Left renal pelvis (tissue), 4 donors: ENCODE measurements at regions not wholly inside any gene's neighbourhood (a gene's known extent, or its start where the extent isn't known, plus 50 kb on each side); places are given as distances from the start of the nearest gene placed in this dataset.

Experiments used
- DNase-seq, 4 donors: peaks; one replicate each; pipeline ENCODE4 v3.0.0-alpha.2; 2013; ENCODE audit warnings: low read depth in 4 of 4, low spot score in 3 of 4

- no peak for DNase-seq
Measured at GRCh38 chr2:41803361-41803760, 244.5 kb upstream of the PKDCC start.

DNA sequence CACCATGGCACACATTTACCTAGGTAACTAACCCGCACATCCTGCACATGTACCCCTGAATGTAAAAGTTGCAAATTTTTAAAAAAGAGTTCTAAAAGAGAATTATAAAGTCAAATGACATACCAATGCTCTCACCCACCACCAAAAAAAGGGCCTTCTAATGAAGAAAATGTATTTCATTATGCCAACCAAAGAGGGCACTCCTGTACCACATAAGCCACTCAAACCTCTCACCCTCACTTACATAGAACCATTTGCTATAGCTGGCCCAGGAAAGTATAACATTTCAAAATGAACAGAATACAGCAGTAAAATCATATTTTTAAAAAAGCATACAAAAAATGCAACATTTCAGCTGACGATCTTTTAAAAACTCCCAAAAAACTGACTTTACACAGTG, 241.5 kb upstream of the PKDCC start:
- DNase-seq = no peak

DNA sequence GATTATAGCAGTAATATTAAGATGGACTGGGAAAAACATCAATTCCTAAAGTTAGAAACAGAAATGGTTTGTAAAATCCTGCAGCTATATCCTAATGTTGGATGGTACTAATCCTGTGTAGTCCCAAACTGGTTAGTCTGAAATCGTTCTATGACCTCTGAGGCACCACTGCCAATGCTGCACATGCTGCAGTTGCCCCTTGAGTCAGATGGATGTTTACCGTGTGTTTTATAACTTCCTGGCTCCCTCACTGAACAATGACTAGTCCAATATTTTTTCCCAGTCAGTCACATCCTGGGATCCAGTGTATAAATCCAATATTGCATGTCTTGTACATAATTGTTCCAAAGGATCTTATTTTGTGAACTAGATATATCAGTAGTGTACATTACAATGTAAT, 226.7 kb upstream of the PKDCC start:
- no peak for DNase-seq

DNA sequence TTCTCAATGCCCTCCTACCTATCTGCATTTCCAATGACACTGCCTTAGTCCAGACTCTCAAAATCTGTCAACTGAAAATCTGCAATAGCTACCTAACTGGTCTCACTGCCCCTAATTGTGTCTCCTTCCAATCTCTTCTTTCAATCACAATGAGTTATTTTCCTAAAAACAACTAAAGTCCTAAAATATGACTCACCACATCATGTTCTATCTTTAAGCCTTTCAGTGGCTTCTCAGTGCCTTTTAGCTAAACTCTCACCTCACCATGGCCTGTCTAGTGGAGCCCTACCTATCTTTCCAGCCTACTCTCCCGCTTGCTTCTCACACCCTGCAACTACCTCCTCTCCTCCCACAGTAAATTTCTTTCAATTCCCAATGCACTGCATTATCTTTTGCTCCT, 220.9 kb upstream of the PKDCC start:
- DNase-seq = no peak

GRCh38 chr2:41827354-41827971, 220.4 kb upstream of the PKDCC start:
- DNase-seq = no peak

- no peak for DNase-seq
Measured at GRCh38 chr2:41828052-41828643, 219.7 kb upstream of the PKDCC start.

DNA sequence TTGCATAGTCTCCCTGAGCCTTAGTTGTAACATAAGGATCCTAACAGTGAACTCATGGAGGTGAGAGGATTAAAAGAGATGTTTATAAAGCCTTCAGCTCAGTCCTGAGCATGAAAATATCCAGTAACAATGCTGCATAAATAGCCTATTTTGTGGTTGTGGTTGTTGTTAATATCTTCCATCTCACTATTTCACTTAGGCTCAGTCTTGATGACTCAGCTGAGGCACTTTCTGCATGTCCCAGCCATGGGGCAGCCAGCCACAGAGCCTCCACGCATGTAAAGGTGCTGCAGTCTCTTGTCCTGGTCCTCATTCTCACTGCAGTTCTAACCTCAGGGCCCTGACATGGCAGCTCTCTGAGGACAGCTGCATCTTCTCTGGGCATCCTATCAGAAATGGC, 218.8 kb upstream of the PKDCC start:
- no peak for DNase-seq

DNA sequence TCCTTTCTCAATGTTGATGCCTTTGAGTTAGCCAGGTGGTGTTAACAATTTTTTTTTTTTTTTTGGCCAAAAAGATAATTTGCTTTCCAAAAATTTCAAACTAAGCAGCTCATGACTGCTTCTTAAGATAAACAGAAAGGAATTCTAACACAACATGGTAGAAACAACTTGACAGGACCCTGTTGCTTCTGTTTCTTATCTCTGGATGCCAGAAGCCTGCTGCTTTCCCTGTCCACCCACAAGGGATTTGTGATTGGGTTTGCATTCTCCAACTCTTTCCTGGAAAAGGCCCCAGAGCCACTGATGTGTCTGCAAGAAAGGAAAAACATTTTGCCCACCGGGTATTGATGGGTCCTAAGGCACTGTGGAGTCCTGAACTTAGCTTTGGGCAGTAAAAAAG, 217.2 kb upstream of the PKDCC start:
- DNase-seq = no peak

DNA sequence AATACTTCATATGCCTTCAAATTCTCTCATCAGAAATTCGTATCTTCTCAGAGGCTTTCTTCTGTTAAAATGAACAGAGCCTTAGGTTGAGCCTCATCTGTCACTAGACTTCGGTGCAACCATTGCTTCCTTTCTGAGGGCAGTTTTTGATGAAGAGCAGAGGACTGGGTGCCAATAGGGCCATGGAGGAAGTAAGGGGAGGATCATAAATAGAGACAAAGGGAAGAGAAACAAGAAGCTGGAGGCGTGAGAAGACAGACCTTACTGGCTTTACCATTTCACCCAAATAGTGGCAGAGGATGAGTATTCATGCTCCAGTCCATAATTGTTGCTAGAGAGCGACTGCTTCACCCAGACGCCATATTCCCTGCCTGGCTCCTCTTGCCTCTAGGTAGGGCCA, 215.6 kb upstream of the PKDCC start:
- DNase-seq = no peak

DNA sequence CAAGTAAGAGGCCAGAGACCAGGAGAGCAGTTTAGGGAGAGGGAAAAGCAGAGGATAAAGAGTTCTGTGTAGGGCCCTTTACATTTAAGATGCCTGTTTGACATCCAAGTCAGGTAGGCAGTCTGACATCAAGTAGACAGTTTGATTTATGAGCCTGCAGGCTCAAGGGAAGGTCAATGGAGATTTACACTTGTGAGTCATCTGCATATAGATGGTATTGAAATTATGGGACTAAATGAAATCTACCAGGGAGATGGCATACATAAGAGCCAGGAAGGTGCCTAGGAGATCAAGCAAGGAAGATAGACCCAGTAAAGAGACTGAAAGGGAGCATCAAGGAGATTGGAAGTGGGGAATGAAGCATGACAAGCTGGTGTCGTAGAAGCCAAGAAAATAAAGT, 212.4 kb upstream of the PKDCC start:
- DNase-seq = no peak

DNA sequence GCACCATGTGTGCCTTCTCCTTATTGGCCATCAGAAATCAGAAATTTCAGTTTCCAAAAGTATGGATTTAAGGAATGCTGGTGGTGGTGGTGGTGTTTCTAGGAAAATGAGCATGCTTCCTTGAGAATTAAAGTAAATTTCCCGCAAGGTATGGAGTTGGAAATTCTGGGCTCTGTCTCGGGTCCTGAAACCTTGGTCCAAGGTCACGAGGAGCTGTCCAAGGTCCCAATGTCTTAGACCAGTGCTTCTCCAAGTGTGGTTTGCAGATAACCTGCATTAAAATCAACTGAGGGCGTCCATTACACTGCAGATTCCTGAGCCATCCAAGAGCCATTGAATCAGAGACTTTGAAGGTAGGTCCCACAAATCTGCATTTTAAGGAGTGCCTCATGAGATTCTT, 210.9 kb upstream of the PKDCC start:
- peak in 3 of 4 donors; percentile 56 to 73 (median 71) for DNase-seq

DNA sequence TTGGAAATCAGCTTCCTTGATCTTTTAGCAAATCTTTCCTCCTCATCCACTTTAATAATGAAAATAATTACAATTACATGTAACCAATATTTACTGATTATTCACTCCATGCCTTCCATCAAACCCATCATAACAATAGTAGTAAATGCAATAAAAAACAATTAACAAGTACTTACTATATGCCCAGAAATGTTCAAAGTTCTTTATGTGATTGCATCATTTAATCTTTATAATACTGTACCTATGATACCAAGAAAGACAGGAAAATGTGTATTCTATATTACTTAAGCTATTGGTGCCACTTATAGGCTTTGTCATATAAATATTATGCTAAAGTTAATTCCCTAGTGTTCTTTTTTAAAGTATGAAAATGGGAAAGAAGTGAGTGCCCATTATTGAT, 210.2 kb upstream of the PKDCC start:
- no peak for DNase-seq

DNA sequence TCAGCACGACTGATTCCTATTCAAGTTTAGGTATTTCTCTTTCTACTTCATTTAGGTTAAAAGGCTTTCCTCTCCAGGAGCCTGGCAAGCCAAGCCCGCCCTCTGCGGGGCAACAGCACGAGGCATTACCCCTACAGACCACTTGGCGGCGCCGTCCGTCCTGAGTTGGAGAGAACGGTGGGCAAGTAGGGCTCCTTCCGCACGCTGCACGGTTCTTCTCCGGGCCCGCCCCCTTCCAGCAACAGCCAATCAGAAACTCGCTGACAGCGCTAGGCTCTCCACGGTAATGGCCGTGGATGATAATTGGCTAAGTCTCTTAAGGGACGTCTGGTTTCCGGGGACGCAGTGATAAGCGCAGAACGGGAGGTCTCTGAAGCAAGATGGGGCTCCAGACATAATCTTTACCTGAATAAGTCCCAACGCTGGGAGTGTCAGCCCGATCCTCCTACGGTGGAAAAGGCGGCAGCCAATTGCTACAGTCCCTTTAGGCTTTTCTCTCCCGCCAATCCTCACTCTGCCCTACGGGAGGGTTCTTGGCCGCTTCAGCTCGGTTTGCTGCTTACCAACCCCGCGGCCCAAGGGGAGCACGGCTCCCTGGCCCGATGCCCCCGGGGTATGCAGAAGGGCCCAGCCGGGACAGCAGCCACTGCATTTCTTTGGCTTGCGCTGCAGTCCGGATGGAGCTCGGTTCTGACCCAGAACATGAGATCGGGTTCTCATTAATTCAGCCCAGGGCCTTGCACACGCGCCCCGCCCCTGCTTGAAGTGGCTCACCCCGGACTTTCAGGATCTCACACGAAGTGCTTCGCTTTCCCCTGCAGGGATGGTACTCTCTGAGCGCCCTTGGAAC, 206.9 kb upstream of the PKDCC start:
- peak; percentile 93 to 94 (median 93) for DNase-seq

- no peak for DNase-seq
Measured at GRCh38 chr2:41846962-41847361, 200.9 kb upstream of the PKDCC start.

GRCh38 chr2:41847744-41848441, 199.9 kb upstream of the PKDCC start:
- no peak for DNase-seq

GRCh38 chr2:41851554-41851953, 196.3 kb upstream of the PKDCC start:
- no peak for DNase-seq

DNA sequence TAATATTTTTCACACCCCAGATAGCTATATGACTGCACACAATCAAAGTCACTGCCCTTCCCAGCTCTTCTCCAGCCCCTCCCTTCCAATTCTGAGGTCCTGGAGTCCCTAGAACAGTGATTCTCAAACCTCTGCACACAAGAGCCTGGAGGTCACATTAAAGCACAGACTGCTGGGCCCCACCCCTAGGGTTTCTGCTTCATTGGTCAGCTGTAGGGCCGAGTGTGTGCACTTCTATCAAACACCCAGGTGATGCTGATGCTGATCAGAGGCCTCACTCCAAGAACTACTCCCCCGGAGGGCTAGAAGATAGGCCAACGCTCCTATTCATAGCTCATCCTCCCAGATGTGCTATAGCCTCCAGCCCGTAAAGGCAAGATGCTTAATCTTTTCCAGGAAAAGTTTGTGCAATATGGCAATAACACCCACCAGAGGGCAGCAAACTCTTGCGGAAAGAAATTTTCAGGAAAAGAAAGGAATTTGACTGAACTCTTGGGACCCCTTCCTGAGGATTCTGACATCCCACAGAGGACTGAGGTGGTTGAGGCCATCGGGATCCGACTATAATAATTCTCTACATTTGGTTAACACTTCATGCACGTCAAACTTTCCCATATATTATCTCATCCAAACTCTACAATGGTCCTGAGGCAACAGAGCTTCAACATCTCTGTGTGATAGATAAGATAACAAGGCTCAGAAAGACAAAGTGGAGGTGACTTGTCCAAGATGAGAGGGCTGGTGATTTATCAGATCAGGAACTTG, 194.2 kb upstream of the PKDCC start:
- DNase-seq = peak in 1 of 4 donors; percentile 67

GRCh38 chr2:41854227-41854626, 193.6 kb upstream of the PKDCC start:
- no peak for DNase-seq

- no peak for DNase-seq
Measured at GRCh38 chr2:41856946-41857345, 190.9 kb upstream of the PKDCC start.

GRCh38 chr2:41859615-41860514, 188.0 kb upstream of the PKDCC start:
- DNase-seq = no peak
